IPS-18a (cell line): ENCODE measurements at regions not wholly inside any gene's neighbourhood (a gene's known extent, or its start where the extent isn't known, plus 50 kb on each side); places are given as distances from the start of the nearest gene placed in this dataset.
"Not testable (repeated sequence)": the region's sequence is repeated elsewhere in the genome, so short reads cannot be mapped to it uniquely, and the experiment has no call there.

Source experiments
- H3K27ac ChIP-seq: one replicate; pipeline ENCODE4 v1.5.1; 2013; ENCODE audit warnings: low read length
- H3K27me3 ChIP-seq: one replicate; pipeline ENCODE4 v1.6.1; 2013; ENCODE audit warnings: mild to moderate bottlenecking, low read length; ENCODE audit not compliant: control insufficient read depth, insufficient read depth
- H3K36me3 ChIP-seq: one replicate; pipeline ENCODE4 v1.6.1; 2013; ENCODE audit warnings: low read depth, low read length; ENCODE audit not compliant: control insufficient read depth
- H3K4me1 ChIP-seq: one replicate; pipeline ENCODE4 v1.6.1; 2013; ENCODE audit warnings: low read depth, low read length; ENCODE audit not compliant: control insufficient read depth
- H3K4me3 ChIP-seq: one replicate; pipeline ENCODE4 v1.5.1; 2013; ENCODE audit warnings: low read length
- H3K9ac ChIP-seq: one replicate; pipeline ENCODE4 v1.6.1; 2013; ENCODE audit warnings: mild to moderate bottlenecking, low read length, moderate library complexity
- H3K9me3 ChIP-seq: one replicate; pipeline ENCODE4 v1.6.1; 2013; ENCODE audit warnings: low read depth, low read length; ENCODE audit not compliant: control insufficient read depth

DNA sequence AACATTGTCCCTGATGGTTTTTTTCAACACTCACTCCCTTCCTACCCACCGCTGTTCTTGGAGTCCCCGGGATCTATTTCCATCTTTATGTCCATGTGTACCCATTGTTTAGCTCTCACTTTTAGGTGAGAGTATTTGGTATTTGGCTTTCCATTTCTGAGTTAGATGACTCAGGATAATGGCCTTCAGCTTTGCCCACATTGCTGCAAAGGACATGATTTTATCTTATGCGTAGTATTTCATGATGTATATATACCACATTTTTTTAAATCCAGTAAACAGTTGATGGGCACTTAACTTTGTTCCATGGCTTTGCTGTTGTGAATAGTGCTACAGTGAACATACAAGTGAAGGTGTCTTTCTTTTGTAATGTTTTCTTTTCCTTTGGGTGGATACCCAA, 123.5 kb upstream of the KITLG start:
- H3K4me1 ChIP-seq: no peaks in the 10 kb centered on the region
- H3K4me3 ChIP-seq: no peak overlapping the region
- no peak overlapping the region for H3K9ac ChIP-seq
- no peaks in the 10 kb centered on the region for H3K27me3 ChIP-seq
- H3K27ac ChIP-seq: no peak overlapping the region
- no peaks in the 10 kb centered on the region for H3K9me3 ChIP-seq
- no peaks in the 10 kb centered on the region for H3K36me3 ChIP-seq

DNA sequence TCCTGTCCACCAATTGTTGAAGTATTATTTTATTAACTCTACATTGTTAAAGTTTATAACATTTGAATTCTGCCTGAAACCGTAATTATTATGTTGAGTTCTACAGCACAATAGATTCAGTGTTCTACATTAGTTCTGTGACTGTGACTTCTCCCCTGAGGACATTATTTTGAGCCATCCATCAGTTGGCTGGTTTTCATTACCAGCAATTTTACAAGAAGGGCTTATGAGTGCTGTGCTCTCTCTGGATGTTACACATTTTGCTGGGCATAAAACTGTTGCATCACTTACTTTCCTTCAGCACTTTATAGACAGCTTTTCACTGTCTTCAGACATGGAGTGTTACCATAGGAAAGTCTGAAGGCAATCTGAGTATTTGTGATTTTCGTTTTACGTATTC, 118.2 kb upstream of the KITLG start:
- Histone ChIP-seq H3K27ac (no peak overlapping the region), H3K9ac (no peak overlapping the region), H3K9me3 (no peaks in the 10 kb centered on the region), H3K36me3 (no peaks in the 10 kb centered on the region), H3K4me1 (no peaks in the 10 kb centered on the region), H3K27me3 (no peaks in the 10 kb centered on the region), H3K4me3 (no peak overlapping the region)

DNA sequence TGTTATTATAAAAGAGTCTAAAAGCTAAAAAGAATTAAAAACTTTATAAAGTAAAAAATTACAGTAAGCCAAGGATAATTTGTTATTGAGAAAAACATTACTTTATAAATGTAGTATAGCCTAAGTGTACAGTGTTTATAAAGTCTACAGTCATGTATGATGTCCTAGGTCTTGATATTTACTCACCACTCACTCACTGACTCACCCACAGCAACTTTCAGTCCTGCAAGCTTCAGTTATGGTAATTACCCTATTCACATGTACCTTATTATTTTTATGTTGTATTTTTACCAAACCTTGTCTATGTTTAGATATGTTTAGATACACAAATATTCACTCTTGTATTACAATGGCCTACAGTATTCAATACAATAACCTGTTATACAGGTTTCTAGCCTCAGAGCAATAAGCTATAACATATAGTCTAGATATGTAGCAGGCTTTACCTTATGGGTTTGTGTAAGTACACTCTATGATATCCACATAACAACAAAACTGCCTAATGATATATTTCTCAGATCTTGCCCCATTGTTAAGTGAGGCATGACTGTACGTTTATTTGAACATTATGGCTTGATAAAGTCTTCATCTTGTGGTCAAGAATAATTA, 113.7 kb upstream of the KITLG start:
- H3K27ac ChIP-seq: no peak overlapping the region
- H3K36me3 ChIP-seq: no peaks in the 10 kb centered on the region
- no peaks in the 10 kb centered on the region for H3K4me1 ChIP-seq
- H3K9ac ChIP-seq: no peak overlapping the region
- H3K4me3 ChIP-seq: no peak overlapping the region
- no peaks in the 10 kb centered on the region for H3K9me3 ChIP-seq
- no peaks in the 10 kb centered on the region for H3K27me3 ChIP-seq

DNA sequence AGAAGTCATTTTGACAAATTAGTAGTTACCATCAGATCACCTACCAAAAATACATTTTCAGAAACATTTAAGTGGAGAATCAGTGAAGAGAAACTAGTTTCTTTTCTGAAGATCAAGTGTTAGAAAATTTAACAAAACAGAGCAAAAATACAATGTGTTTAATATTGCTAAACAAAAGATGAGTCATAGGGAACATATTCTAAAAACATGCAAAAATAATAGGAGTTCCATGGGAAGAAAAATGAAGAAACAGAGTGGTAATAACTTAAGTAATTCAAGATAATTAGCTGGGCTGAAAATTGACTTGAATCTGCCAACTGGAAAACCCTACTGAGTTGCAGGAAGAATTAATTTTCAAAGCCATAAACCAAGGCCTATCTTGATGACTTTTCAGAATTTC, 111.5 kb upstream of the KITLG start:
- H3K27ac ChIP-seq: no peak overlapping the region
- no peak overlapping the region for H3K4me3 ChIP-seq
- H3K9ac ChIP-seq: no peak overlapping the region
- H3K36me3 ChIP-seq: no peaks in the 10 kb centered on the region
- no peaks in the 10 kb centered on the region for H3K9me3 ChIP-seq
- H3K4me1 ChIP-seq: no peaks in the 10 kb centered on the region
- H3K27me3 ChIP-seq: no peaks in the 10 kb centered on the region

DNA sequence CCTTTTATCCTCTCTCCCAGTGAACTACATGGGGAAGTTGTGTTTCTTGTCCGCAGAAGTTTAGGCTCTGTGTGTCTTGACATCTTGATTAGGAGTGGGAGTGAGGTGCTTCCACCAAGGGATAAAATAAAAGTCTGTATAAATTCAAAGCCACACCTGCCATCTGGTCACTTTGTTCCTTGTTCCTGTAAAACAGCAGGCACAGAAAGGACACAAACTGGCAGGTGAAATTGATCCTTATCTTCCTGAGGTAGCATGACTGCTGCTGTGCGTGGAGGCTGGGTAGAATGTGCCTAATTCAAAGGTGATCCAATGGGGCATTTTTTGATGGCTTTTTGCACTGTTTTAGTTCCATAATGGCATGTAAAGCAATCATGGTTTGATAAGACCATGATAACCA, 104.3 kb upstream of the KITLG start:
- no peaks in the 10 kb centered on the region for H3K36me3 ChIP-seq
- H3K9me3 ChIP-seq: no peaks in the 10 kb centered on the region
- H3K4me3 ChIP-seq: no peak overlapping the region
- H3K4me1 ChIP-seq: no peaks in the 10 kb centered on the region
- H3K9ac ChIP-seq: no peak overlapping the region
- H3K27ac ChIP-seq: no peak overlapping the region
- no peaks in the 10 kb centered on the region for H3K27me3 ChIP-seq

DNA sequence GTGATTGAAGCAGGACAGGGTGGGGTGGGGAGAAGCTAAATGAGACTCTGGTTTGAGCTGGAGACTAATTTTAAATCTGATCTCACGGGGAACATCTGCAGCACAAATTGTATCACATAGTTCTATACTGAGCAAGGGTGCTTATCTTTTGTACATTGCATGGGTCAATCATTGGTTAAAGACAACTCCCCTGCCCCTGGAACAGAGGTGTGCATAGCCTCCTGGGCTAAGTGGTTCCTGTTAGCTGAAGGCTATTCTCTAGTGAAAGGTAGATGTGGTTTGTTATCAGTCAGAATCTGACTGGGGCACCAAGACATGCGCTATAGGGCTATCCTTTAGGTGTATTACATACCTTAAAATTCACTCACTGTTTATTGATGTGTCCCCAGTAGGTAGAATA, 103.9 kb upstream of the KITLG start:
- Histone ChIP-seq H3K4me3 (no peak overlapping the region), H3K27me3 (no peaks in the 10 kb centered on the region), H3K4me1 (no peaks in the 10 kb centered on the region), H3K36me3 (no peaks in the 10 kb centered on the region), H3K9me3 (no peaks in the 10 kb centered on the region), H3K9ac (no peak overlapping the region), H3K27ac (no peak overlapping the region)

DNA sequence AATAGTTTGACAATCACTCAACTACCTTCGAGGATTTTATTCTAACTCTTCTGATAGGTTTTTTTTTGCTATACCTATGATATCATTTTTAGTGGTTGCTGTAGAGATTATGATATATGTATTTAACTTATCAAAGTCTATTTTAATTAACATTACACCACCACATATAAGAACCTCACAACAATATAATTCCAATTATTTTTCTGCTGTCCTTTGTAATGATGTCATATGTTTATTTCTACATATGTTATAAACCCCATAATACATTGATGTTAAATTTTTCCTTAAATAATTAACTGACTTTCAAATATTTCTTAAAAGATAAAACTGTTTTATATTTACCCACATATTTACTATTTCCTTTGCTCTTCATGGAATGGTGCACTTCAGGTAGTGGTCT, 103.4 kb upstream of the KITLG start:
- Histone ChIP-seq H3K27me3 (no peaks in the 10 kb centered on the region), H3K27ac (no peak overlapping the region)

DNA sequence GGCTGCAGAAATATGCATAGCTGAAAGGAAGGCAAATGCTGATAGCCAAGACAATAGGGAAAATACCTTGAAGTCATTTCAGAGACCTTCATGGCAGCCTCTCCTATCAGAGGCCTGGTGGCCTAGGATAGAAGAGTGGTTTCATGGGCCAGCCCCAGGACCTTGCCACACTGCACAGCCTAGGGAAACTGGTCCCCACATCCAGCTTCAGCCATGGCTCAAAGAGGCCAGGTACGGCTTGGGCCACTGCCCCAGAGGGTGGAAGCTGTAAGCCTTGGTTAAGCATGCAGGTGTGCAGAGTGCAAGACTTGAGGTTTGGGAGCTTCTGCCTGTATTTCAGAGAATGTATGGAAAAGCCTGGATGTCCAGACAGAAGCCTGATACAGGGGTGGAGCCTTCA, 101.0 kb upstream of the KITLG start:
- H3K9ac ChIP-seq: no peak overlapping the region
- no peak overlapping the region for H3K27ac ChIP-seq
- H3K4me1 ChIP-seq: no peaks in the 10 kb centered on the region
- H3K9me3 ChIP-seq: no peaks in the 10 kb centered on the region
- no peaks in the 10 kb centered on the region for H3K36me3 ChIP-seq
- H3K27me3 ChIP-seq: no peaks in the 10 kb centered on the region
- no peak overlapping the region for H3K4me3 ChIP-seq

More for the DNA sequence above, 103.4 kb upstream of the KITLG start:
- Histone ChIP-seq H3K9me3 (no peaks in the 10 kb centered on the region), H3K4me3 (no peak overlapping the region), H3K4me1 (no peaks in the 10 kb centered on the region), H3K9ac (no peak overlapping the region), H3K36me3 (no peaks in the 10 kb centered on the region)

DNA sequence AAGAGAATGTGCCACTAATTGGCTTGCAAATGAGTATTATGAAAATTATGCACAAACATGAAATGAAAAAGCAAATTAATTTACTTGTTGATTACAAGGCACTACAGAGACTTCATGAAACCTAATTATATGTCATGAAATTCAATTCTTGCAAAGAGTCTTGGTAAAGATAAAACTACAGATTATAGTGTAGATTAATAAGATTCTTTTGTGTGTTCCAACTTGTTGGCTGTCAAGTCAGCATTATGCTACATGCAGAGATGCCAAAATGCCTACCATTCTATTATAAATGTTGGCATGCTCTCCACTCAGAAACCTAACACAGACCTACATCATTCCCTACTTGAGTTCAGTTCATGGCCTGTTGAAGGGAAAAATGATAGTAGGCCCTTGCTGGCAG, 97.2 kb upstream of the KITLG start:
- Histone ChIP-seq H3K4me3 (no peak overlapping the region), H3K4me1 (no peaks in the 10 kb centered on the region), H3K27me3 (no peaks in the 10 kb centered on the region), H3K36me3 (no peaks in the 10 kb centered on the region), H3K27ac (no peak overlapping the region), H3K9me3 (no peaks in the 10 kb centered on the region), H3K9ac (no peak overlapping the region)

DNA sequence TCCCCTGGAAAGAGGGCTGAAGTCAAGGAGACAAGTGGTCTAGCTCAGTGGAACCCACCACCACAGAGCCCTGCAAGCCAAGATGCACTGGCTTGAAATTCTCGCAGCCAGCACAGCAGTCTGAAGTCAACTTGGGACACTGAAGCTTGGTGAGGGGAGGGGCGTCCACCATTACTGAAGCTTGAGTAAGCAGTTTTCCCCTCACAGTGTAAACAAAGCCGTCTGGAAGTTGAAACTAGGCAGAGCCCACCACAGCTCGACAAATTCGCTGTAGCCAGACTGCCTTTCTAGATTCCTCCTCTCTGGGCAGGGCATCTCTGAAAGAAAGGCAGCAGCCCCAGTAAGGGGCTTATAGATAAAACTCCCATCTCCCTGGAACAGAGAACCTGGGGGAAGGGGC, 87.3 kb upstream of the KITLG start:
- not testable (repeated sequence) for H3K9ac ChIP-seq, H3K4me3 ChIP-seq, H3K27me3 ChIP-seq, H3K27ac ChIP-seq, H3K9me3 ChIP-seq, H3K36me3 ChIP-seq
- peaks cover 13% of the 10 kb centered on the region for H3K4me1 ChIP-seq

DNA sequence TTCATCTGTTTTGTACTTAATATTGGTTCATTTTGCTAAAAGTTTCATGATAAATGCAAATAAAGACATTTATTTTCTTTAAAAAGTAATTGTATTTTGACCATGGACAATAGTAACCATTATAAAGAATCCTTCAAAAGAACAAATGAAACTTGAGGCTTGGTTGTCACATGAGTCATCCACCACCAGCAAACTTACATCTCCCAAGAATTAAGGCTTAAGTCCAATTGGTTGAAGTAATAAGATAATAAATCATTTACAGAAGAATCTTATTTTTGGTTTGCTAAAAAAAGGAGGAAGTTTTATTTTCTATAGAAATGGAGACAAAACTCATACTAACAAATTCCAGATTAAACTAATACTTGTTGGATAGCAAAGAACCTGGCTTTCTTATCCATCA, 84.8 kb upstream of the KITLG start:
- Histone ChIP-seq H3K27me3 (no peaks in the 10 kb centered on the region), H3K9ac (no peak overlapping the region), H3K36me3 (no peaks in the 10 kb centered on the region), H3K9me3 (no peaks in the 10 kb centered on the region), H3K27ac (no peak overlapping the region), H3K4me3 (no peak overlapping the region), H3K4me1 (peaks cover 13% of the 10 kb centered on the region)

DNA sequence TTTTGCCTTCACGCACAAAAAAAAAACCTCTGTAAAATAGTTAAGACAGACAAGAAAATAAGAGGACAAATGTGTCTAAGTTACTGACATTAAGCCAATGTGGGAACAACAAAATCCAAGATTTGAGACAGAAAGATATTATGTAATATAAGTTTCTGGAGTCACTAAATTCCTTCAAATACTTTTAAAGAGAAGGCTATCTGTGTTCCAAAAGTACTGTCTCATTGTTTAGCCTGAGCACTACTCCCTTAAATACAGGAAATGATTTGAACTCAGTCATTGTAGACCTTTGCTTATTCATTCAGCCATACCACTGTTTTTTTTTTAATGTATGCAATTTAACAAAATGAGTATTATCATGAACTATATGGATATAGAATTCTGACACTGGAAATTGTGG, 82.7 kb upstream of the KITLG start:
- H3K9me3 ChIP-seq: no peaks in the 10 kb centered on the region
- peaks cover 13% of the 10 kb centered on the region for H3K4me1 ChIP-seq
- no peak overlapping the region for H3K9ac ChIP-seq
- no peaks in the 10 kb centered on the region for H3K36me3 ChIP-seq
- H3K27ac ChIP-seq: no peak overlapping the region
- no peak overlapping the region for H3K4me3 ChIP-seq
- H3K27me3 ChIP-seq: no peaks in the 10 kb centered on the region
